GM18868 (cell line): ENCODE measurements at regions not wholly inside any gene's neighbourhood (a gene's known extent, or its start where the extent isn't known, plus 50 kb on each side); places are given as distances from the start of the nearest gene placed in this dataset.
"Not testable (repeated sequence)": the region's sequence is repeated elsewhere in the genome, so short reads cannot be mapped to it uniquely, and the experiment has no call there.

Source experiments
- ATAC-seq: cut with Tn5 transposase; IDR thresholded peaks from one replicate; pipeline ENCODE4 v1.9.1; 2021; ENCODE audit warnings: mild to moderate bottlenecking, moderate library complexity; ENCODE audit not compliant: unreplicated experiment

DNA sequence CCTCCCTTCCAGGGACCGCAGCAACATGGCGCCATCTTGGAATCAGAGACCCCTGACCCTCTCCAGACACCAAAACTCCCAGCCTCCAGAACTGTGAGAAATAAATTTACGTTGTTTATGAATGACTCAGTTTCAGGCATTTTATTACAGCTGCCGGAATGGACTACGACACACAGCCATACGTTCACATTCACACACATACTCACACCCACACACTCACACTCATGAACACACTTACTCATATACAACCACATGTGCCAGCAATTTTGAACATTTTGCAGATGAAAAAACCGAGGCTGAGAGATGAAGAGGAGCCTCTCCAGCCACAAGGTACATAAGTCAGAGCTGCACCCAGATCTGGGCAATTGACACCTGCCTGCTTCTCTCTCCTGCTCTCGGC, 151.0 kb upstream of the RAB4A start:
- ATAC-seq: no peak

DNA sequence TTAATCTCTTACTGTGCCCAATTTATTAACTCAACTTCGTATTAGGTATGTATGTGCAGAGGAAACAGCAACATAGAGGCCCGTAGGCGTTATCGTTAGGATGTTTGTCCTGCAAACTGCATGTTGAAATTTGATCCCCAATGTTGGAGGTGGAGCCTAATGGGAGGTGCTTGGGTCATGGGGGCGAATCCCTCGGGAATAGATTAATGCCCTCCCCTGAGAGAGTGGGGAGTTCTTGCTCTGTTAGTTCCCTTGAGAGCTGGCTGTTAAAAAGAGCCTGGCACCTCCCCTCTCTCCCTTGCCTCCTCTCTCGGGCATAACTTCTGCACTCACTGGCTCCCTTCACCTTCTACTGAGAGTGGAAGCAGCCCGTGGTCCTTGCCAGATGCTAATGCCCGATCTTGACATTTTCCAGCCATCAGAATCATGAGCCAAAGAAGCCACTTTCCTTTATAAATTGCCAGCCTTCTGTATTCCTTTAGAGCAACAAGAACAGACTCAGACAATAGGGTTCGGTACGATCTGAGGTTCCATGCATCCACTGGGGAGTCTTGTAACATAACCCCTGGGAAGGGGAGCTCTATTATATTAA, 149.0 kb upstream of the RAB4A start:
- ATAC-seq: no peak

DNA sequence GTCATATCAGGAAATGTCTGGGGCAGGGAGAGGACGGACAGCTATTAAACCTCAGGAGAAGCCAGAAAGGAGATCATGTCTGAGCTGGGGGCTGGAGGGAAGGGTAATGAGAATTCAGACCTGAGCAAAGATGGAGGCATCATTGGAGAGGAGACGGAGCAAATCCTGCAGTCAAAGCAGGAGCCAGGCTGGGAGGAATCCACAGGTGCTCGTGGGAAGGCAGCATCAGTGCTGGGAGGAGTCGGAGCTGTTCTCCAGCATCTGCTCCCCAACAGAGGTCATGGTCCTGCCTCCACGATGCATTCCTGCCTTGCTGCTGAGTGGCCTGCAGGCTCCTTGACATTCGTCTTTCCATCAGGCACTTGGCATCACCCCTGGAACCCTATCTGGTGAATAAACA, 148.3 kb upstream of the RAB4A start:
- ATAC-seq: no peak

DNA sequence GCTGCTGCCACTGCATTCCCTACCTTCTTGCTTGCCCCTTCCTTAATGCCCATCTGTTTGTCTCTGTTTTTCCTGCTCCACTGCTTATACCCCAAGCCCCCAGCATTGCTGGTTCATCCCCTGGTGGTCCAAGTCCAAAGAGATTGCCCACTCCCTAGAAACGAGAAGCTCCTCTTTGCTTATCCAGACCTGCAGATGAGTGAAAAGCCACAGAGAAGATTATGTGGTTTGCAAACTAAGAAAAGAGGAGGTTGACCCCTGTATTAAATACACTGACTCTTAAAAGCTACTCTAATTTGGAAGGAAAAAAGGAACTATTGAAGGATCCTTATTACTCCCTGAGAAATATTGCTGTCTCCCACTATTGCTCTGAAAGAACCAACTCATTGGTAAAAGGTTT, 146.8 kb upstream of the RAB4A start:
- ATAC-seq: no peak

DNA sequence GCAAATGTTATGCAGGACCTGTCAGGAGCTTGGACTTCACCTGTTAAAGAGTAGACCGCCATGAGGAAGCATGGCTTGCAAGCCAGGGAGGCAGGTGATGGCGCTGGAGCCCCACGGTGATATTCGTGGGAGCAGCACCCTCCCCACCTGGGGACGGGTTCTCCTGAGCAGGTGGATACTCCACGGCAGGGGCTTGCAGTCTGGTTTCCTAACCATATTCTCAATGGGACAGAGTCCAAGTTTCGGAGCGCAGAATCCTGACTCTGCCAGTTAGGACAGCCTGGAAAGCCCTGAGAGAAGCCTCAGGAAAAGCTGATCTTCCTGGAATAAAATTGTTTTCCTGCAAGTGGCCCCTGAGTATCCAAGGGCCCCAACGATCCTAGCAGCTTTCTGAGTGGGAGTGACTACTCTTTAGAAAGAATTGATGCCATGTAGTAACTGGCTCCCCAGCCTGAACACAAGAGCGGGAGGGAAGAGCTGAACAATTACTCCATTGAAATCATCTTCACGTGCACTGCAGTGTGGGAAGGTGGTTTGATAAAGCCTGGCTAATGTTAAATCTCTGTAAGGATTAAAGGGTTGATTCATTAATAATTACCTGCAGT, 146.3 kb upstream of the RAB4A start:
- ATAC-seq: no peak

DNA sequence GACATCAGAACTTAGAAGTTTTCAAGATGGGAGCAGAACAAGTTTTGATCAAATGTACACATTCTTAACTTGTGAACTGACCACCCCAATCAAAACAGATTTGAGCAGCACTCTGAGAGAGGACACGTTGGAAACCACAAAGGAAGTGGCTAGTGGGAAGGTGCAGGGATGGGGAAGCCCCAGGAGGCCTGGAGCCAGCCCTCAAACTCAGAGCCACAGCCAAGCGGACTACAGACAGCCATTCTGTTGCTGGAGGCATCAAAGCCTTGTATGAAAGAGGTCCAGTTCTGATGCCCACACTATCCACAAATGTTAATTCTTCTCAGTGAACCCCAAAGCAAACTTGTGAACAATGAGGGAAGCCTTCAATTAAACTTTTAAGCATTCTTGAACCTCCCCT, 143.6 kb upstream of the RAB4A start:
- ATAC-seq: no peak

DNA sequence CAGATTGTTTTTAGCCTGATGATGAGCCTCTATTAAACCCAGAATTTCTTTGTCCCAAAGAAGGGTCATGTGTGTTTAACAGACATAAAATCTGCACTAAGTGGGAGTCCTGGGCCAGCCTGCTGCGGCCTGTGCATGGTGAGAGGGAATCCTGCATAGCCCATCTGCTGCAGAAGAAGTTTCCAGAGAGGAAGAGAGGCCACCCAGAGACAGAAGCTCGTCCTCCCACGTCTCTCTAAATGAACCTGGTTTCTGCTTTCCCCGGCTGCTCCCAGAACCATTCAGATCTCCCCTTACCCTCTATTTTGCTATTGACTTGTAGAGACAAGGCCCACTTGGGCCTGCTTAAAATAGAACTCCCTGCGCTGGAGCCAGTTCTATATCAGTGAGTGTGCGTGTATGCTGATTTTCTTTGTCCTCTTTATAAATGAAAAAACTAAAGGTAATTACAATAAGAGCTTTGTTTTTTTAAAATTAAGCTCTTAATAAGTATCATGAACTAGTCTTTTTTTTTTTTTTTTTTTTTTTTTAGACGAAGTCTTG, 142.8 kb upstream of the RAB4A start:
- ATAC-seq: no peak

DNA sequence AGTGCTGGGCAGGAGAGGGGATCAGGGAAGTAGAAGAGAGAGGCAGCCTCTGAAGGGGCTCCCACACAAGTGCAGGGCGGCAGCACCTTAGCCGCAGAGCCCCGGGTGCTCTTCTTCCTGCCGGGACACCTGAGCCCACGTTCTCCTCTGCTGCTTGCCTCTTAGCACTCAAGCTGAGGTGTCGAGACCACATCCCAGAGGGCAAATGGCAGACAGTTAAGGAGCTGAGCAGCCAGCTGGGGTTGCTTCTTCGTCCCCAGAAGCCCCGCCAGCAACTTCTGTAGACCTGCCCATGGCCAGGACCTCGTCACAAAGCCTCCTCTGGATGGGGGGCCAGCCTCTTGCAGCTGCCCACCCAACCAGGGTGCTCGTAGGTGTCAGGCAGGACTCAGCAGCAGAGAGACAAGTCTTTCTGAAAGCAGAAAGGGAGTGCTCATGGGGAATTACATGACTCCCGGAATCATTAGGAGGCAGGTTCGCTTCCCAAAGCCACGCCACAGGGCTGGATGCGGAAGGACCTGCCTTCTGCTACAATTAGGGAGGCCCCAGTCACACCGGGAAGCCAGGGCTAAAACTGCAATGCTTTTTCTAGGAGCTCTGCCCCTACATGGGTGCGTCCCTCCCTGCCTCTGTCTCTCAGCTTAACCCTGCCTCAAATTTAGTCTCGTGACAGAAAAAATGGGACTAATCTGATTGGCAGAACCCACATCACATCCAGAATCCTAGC, 141.4 kb upstream of the RAB4A start:
- no peak for ATAC-seq

DNA sequence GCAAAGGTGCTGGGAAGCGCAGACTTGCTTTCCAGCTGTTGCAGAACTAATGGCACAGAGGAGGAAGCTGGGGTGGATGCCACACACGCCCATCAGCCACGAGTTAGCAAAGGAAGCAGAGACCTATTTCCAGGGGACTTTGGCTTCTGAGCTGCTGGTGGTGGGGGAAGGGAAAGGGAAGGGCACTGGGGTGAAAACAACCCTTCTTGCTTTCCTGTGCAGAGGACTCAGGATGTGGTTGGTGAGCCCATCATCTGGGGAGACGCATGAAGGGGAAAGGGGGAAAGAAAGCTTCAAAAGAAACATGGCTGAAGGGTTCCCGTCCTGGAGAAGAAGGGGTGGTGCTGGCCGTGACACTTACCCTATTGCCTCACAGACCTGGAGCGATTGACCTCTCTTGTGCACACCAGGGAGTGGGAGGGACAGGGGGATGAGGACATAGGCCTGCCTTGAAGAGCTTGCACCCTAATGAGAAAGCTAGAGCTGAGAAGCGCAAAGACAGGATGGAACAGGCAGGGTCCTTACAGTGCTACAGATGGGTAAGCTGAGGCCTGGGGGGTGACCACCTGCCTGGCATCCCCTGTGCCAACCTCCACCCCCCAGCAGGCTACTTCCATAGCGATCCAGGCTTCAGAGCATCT, 140.8 kb upstream of the RAB4A start:
- no peak for ATAC-seq

DNA sequence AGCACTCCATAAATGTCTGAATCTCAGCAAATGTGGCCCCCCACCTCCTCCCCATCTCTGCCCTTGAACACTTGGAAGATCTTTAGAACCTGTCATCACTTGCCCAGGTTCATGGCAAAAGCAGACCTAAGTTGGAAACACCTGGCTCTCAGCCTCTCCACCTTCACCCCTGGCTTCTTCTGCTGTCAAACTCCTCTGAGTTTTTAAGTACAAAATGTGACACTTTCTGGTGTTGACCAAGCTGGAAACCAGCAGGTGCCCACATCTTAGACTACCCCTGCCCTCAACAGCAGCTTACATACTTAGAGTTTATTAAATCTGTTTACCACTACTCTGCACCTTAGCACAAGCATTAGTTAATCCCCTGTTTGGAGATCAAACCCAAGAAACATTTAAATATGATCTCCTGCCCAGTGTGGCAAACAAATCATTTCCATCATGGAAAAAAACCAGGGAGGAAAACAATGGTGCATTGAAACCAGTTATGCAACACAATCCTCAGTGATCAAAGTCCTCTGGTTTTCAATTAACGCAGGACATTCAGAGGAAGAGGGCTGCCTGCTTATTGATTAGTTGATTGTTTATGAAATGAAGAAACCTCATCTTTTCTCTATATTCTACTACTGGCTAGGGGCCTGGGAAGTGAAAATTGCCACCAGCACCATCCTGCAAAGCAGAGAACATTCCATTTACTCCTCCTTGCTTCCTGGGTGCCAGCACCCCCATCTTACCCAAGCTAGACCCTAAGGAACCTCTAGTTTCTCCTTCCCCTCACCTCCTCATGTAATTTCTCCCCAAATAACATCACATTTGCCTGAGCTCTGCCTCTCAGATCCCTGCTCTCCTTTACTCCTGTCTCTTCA, 139.4 kb upstream of the RAB4A start:
- no peak for ATAC-seq

DNA sequence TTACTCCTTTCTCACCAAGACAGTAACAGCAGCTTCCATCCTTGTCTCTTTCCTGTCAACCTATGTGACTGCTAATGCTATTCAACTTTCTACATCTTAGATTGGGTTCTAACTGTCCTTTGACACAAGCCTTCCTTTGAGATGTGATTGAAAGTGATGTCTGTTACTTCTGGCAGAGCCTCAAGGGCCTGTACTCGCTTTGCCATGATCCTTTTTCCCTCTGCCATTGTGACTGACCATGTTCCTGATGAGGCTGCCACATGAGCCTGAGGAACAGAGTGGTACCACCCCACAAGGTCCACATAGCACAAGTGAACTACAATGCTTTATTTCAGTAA, 138.8 kb upstream of the RAB4A start:
- no peak for ATAC-seq

DNA sequence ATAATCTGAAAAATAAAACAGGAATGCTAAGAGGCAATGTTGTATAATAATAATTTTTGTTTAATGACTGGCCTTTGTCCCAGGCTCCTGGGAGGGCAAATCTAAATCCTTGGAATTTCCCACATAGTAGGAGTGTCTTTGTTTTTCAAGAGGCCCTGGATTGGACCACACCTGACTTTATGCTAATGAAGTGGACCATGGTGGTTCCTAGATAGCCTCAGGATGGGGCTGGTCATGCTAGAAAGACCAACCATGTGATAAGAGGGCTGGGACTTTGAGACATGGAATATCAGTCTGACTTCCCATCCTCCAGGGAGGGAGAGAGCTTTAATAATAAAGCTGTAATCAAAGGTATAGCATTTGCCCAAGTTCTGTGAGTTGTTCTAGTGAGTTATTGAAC, 138.2 kb upstream of the RAB4A start:
- no peak for ATAC-seq

DNA sequence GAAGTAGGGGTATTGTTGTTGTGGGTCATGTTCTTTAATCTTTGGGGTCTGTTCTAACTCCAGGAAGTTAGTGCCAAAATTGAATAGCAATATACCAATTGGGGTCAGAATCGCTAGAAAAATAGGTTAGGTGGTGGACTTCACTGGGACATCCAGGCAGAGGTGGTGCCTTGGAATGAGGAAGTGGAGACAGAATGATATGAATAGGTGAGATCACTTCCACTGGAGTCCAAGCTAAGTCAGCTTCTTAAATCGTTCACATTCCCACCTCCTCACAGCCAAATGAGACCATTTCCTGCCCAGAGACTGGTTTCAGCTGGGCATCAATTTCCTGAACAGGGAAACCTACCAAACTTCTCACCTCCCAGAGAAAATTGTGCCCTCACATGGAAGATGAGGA, 137.8 kb upstream of the RAB4A start:
- no peak for ATAC-seq

DNA sequence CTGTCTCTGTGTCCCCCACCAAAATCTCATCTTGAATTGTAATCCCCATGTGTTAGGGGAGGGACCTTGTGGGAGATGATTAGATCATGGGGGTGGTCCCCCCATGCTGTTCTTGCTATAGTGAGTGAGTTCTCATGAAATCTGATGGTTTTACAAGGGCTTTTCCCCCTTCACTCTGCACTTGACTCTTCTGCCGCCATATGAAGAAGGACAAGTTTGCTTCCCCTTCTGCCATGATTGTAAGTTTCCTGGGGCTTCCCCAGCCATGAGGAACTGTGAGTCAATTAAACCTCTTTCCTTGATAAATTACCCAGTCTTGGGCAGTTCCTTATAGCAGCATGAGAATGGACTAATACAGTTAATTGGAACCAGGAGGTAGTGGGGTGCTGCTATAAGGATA, 137.1 kb upstream of the RAB4A start:
- ATAC-seq: no peak

DNA sequence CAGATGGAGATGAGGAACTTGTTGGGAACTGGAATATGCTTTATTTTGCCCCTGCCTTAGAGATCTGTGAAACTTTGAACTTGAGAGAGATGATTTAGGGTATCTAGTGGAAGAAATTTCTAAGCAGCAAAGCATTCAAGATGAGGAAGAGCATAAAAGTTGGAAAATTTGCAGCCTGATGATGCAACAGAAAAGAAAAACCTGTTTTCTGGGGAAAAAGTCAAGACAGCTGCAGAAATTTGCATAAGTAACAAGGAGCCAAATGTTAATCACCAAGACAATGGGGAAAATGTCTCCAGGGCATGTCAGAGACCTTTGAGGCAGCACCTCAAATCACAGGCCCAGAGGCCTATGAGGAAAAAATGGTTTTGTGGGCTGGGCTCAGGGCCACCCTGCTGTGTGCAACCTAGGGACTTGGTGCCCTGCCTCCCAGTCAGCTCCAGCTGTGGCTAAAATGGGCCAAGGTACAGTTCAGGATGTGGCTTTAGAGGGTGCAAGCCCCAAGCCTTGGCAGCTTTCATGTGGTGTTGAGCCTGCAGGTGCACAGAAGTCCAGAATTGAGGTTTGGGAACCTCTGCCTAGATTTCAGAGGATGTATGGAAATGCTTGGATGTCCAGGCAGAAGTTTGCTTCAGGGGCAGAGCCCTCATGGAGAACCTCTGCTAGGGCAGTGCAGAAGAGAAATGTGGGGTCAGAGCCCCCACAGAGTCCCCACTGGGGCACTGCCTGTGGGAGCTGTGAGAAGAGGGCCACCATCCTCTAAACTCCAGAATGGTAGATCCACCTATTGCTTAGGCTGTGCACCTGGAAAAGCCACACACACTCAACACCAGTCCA, 136.3 kb upstream of the RAB4A start:
- ATAC-seq: not testable (repeated sequence)

DNA sequence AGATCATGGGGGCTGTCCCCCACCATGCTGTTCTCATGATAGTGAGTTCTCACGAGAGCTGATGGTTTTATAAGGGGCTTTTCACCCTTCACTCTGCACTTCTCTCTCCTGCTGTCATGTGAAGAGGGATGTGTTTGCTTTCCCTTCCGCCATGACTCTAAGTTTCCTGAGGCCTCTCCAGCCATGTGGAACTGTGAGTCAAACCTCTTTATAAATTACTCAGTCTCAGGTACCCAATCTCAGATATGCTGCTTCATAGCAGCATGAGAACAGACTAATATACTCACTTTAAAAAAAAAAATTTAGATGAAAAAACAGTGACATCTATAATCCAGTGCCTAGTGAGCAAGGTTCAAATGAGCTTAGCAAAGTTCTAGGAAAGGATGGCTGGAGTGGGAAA, 135.1 kb upstream of the RAB4A start:
- no peak for ATAC-seq

DNA sequence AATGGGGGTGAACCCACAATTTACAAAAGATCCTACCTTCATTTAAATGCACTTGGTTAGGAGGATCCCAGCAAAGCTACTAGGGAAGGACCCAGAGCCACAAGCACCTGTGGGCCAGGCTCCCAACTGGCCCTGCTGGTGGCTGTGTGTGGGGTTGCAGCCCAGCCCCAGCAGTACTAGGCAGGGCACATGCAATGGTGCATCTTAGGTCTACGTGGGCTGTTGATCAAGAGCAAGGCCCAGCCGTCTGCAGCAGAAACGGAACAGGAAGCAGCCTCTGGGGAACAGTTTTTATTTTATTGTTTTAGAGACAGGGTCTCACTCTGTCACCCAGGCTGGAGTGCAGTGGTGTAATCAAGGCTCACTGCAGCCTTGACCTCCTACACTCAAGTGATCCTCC, 134.1 kb upstream of the RAB4A start:
- no peak for ATAC-seq

DNA sequence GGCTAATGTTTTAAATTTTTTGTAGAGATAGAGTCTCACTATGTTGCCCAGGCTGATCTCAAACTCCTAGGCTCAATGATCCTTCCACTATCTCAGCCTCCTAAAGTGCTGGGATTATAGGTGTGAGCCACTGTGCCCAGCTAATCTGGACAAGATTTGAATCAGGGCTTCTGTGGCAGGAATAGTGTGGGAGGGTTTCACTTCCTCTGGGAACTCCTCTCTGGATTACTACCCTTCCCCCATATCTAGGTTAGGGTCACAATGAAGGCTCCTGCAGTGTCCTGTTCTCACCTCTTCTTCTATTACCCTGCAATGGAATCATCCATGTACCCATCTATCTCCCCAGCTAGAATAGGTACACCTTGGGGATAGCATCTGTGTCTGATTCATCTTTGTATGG, 133.6 kb upstream of the RAB4A start:
- ATAC-seq: no peak

DNA sequence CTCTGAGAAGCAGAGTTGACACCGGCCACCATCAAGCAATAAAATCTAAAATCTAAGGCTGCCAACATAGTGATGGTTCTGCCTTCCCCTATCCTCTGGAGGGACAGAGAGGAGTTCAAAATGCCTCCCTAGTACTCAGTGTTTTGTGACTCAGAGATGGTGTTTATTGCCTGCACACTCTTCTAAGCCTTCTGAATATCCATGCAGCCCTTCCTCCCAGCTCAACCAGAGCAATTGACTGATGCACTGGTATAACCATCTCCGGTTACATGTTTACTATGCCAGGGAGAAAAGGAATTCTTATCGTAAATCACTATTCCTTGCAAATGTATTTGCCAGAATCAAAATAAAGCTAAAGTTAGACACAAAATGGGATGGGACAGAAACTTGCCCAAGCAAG, 132.9 kb upstream of the RAB4A start:
- no peak for ATAC-seq
